GM18517 (cell line): ENCODE measurements at regions not wholly inside any gene's neighbourhood (a gene's known extent, or its start where the extent isn't known, plus 50 kb on each side); places are given as distances from the start of the nearest gene placed in this dataset.
"Not testable (repeated sequence)": the region's sequence is repeated elsewhere in the genome, so short reads cannot be mapped to it uniquely, and the experiment has no call there.

Experiments used
- ATAC-seq: cut with Tn5 transposase; IDR thresholded peaks from one replicate; pipeline ENCODE4 v1.9.1; 2021; ENCODE audit warnings: mild to moderate bottlenecking, moderate library complexity; ENCODE audit not compliant: unreplicated experiment

DNA sequence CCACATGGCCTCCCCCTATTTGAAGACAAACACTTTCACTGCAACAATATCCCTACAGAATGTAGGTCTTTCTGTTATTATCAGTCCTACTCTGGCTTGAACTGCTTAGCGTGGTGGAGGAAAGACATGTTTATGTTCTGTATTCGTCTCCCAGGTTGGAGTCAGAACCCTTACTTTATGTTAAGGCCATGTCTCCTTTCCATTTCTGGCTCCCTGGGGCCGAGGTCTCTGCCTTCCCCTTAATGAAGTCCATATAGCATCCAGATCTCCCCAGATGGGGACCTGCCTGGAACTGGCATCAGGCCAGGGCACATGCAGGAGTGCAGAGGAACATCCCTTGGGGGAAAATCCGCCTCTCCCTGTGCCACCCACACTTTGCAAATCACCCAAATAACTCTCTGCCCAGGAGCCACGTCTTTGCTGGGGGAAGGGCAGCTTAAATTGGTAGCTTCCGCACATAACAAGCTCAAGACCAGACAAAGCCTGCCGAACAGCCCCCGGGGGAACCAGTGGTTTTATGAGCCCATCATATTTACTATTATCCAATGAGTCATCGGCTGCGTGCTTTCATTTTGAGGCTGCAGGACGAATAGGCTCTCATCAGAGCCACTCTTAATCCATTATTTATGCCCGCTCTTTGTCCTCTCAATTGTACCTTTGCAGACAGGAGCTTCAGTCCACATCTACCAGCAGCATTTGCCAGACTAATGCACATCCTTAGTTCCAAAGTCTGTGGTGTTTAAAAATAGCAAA, 237.0 kb downstream of the UACA start:
- ATAC-seq = no peak

DNA sequence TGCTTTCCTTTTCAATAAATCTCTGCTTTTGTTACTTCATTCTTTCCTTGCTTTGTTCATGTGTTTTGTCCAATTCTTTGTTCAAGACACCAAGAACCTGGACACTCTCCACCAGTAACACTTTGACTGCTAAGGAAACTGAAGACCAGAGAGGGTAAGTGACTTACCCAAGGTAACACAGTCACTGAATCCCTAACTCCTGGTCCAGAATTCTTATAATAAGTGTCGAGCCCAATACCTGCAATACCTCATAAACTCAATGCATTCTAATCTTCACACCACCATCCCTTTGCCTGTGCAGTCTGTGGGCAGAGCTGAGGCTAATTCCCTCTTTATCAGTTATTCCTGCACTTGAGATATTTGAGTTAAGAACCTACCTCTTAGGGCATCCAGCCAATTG, 237.8 kb downstream of the UACA start:
- ATAC-seq = no peak

DNA sequence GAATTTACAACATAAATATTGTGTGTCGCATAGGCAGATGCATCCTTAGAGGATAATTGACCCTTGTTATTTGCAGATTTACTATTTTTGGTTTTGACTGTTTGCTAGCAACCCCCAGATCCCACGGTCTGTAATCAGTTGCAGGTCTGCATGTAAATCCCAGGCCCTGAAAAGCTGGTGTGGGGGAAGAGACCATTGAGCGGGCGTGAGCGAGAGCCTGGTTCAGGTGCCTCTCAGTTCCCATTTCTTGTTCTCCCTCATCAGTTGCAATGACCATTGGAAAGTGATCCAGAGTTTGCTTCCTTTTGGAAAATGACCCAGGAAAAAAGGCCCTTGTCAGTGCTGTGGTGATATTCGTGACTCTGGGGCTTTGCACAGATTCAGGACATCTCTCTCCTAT, 238.9 kb downstream of the UACA start:
- no peak for ATAC-seq

DNA sequence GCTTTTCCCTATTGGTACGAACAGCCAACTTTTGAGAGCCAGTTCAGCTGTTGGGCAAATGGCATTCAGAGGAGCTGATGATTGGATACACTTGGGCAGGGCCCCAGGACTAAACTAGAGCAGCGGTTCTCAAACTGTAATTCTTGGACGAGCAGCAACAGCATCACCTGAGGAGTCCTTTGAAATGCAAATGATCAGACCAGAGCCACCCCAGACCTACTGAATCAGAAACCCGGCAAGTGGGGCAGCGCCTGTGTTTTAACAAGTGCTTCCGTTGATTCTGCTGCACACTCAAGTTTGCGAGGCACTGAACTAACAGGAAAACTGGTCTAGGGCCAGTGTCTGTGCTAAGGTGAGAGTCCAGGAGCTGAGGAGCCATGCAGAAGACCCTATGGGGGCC, 239.7 kb downstream of the UACA start:
- ATAC-seq = no peak

DNA sequence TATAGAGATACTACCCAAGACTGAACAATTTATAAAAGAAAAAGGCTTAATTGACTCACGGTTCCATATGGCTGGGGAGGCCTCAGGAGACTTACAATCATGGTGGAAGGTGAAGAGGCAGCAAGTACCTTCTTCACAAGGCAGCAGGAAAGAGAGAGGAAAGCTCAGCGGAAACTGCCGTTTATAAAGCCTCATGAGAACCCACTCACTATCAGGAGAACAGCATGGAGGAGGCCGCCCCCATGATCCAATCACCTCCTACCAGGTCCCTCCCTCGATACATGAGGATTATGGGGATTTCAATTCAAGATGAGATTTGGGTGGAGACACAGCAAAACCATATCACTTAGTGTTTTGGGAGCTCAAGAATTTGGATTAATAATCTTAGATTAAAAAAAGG, 240.2 kb downstream of the UACA start:
- no peak for ATAC-seq

DNA sequence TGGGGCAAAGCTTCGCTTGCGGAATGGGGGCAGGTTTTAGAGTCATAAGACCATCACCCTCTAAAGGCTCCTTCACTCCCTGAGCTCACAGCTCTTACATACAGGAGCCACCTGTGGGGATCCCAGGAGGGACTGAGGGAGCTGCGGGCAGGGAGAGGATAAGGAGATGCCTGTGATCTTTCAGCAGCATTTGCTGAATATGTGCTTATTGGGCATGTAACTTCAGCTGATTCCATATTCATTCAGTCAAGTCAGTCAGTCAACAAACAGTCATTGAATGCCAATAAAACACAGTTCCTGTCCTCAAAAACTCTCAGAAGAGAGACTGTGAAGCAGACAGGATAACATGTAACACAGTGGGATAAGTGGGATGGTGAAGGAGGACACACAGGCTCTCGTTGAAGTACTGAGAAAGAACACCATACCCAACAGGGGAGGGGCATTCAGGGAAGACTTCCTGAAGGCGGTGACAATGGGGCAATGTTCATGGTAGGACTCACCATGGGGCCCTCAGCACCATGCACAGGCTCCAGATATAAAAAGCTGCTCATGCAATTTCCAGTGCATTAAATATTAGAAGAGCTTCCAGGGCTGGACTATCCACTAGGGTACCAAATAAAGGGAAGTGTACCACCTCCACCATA, 240.9 kb downstream of the UACA start:
- no peak for ATAC-seq

DNA sequence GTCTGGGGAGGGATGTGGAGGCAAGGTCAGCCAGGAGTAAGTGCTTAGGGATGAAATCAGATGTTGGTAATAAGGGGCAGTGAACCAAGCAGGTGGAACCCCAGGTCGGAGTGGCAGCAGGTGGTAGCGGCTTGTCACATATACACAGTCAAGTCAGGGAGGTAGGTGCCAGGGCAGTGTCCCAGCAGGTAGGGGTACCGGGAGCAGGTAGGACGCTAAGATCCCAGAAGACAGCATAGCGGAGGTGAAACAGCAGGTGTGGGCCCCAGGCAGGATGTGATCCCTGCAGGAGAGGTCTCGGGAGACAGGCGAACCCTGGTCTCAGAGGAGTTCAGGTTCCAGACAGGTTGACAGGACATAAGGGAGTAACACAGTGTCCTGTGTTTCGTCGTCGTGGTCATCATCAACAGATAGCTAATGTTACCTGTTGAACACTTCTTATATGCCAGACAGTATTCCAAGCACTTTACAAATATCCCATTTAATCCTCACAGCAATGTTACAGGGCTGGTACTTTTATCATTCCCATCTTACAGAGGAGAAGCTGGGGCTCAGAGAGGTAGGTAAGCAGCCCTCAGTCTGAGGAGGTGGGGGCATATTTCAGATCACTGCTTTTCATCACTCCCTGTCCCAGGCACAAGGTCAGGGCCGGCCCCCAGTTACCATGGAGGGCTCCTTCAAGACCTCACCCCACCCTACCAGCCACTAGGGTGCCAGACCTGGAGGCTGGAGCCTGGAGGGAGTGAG, 241.6 kb downstream of the UACA start:
- no peak for ATAC-seq

DNA sequence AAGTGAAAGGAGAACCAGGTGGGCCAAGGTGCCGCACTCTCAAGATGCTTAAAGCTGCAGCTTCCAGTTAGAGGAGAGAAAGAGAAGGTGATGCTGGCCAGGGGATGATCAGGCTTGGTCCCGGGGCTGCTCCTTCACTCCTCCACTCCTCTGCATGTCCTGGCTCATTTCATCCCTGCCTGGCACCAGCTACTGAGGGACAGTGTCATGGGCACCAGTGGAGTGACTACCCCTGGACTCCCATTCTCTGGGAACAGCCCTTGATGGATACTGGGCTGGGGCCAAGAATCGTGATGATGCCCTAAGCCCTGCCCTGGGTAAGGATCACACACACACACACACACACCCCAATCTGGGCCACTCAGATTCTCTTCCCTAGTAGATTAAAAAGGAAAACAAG, 243.7 kb downstream of the UACA start:
- ATAC-seq = no peak

DNA sequence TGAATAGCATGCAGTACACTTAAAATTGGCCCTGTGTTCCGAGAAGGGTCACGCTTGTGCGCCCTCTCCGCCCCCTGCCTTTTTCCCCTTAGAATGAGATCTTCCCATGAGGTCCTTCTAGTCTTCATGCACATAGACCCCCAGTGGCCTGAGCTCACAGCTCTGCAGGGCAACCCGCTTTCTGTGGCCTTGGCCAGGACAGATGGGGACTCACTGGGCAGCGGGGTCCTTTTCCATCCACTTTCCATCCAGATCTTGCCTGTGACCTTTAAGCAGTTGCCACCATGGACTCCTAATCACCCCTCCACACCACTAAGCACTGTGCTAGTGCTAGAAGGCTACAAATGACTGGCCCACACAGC, 244.4 kb downstream of the UACA start:
- no peak for ATAC-seq

DNA sequence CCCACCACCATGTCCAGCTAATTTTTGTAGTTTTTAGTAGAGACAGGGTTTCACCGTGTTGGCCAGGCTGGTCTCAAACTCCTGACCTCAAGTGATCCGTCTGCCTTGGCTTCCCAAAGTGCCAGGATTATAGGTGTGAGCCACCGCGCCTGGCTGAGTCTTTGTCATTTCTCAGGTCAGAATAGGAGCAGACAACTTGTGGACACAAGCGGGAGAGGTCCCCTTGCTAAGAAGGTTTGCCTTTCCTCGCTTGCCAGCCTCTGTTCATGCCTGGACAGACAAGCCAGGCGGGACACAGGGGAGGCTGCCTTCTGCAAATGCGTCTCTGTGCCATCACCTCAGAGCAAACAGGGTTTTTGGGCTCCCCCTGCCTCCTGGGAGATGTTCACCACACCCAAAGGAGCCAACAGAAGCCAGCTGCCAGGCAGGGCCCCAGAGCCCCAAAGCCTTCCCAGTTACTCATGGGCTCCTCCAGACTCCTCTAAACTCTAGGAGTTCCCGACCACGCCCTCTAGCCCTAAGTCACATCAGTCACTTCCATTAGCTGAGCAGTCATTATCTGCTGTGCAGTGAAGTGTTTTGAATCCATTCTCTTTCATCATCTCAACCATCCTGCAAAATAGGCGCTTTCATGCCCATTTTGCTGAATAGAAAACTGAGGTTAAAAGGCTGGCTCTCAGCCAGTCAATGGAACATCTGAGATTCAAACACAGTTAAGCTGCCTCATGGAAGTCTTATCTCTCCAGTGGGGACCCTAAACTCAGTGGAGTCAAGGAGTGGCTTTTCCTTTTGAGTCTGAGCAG, 245.0 kb downstream of the UACA start:
- no peak for ATAC-seq

DNA sequence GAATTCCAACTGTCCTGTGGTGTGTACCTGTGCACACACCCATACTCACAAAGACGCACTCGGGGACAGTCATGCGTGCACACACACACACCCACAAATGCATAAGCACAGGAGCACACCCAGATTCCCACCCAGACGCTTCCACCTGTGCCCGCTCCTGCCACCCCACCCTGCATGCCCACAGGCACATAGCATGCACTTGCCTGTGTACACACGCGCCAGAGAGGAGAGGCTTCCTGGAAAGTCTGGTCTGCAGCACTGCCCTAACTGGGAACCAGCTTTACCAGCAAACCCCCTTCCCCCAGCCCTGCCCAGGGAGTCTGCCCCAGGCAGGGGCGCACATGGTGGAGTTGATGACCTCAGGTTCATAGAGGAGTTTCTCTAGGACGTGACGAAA, 246.2 kb downstream of the UACA start:
- ATAC-seq = no peak

DNA sequence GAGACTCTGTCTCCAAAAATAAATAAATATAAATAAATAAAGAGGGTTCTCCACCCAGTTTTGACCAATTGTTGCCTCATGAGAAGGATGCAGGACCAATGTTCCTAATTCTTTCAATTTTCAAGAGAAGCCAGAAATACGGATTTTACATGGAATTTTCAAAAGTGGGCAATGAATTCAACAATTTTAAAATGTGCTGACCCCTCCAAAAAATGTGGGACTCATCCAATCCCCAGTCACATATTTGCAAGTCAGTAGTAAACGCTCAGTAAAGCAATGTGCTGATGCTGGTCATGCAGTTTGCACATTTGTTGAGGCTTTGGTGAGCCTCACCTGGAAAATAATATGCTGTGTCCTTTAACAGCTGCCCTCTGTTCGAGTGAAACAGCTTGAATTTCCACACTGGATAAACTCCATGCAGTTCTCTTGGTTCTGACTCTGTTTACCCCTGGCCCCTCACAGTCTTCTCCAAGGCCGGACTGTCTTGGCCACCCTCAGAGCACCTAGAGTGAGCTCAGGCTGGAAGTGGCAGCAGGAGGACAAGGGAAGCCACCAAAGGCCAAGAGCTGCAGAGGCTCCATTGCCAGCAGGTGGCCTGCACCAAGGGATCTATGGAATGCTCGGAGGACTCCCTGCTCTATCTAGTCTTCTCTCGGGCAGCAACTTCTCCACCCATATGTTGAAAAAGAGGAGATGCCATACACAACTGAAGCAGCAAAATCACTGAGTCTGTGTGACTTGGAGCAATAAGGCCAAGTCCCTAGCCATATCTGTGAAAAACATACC, 246.8 kb downstream of the UACA start:
- no peak for ATAC-seq

DNA sequence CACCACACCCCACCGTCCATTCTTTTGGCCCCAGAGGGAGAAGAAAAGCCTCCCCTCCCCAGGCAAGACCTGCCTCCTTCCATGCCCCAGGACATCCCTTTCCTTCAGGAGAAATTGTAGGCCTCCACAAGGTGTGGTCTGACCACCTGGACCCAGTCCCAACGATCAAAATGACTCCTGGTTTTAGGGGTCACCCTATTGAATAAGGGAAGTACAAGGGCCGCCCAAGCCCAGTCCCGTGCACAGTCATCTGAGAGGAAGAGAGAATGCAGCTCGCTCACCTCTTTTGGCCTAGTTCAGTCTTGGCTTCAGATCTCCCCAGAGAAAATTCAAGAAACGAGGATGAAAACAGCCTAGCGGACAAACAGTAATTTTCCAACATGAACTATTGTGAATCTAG, 249.1 kb downstream of the UACA start:
- no peak for ATAC-seq

DNA sequence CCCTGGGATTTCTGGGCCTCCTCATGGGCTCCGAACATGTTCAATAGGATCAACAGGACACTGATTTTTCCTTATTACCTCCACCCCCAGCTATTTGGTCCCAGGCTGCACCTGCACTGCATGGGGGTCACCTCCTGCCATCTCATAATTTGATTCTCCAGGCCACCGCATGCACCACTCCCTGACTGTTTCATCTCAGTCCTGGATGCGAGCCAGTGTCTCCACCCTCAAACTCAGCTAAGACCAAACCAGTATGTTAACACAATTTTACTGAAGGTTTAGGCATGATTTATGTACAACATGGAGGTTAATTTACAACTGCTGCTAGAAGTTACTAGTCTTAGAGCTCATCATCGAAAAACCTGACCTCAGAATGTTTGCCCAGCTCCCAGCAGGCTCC, 249.5 kb downstream of the UACA start:
- ATAC-seq = no peak

DNA sequence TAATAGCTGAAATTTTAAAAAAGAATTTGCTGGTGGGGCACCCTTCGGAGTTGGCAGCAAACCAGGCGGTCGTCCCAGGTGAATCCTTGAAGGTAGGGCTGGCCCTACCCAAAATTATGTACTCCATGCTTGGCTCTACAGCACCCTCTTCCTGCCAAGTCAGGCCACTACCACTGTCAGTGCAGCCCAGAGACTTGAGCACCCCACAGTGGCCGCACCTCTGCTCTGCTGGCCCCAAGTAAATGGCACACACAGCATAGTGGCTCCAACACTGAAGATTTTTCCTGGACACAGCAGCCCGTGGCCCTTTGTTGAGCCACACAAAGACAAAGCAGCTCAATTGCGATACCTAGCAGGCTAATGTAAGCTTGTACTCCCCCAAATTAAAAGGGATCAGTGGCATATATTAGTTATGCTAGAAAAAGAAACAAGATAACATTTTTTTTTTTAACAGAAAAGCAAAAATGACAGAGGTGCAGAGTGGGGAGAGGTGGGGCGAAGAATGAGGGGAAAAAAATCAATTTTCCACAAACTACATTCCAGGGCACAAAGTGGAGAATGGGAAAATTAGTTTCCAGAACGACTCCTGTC, 250.5 kb downstream of the UACA start:
- peak; percentile 62 for ATAC-seq

DNA sequence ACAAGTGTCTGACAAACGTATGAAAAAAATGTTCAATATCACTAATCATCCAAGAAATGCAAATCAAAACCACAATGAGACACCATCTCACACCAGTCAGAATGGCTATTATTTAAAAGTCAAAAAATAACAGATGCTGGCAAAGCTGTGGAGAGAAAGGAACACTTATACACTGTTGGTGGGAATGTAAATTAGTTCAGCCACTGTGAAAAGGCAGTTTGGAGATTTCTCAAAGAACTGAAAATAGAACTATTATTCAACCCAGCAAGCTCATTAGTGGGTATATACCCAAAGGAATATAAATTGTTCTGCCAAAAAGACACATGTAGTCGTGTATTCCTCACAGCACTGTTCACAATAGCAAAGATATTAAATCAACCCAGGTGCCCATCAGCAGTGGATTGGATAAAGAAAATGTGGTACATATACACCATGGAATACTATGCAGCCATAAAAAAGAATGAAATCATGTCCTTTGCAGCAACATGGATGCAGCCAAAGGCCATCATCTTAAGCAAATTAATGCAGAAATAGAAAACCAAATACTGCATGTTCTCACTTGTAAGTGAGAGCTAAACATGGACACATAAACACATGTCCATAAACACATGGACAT, 251.3 kb downstream of the UACA start:
- not testable (repeated sequence) for ATAC-seq

DNA sequence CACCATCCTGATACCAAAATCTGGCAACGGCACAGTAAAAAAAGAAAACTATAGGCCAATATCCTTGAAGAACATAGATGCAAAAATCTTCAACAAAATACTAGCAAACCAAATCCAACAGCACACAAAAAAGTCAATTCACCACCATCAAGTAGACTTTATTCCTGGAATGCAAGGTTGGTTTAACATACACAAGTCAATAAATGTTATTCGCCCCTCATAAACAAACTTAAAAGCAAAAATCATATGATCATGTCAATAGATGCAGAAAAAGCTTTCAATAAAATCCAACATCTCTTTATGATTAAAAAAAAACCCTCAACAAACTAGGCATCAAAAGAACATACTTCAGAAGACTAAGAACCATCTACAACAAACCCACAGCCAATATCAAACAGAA, 252.9 kb downstream of the UACA start:
- ATAC-seq = no peak

DNA sequence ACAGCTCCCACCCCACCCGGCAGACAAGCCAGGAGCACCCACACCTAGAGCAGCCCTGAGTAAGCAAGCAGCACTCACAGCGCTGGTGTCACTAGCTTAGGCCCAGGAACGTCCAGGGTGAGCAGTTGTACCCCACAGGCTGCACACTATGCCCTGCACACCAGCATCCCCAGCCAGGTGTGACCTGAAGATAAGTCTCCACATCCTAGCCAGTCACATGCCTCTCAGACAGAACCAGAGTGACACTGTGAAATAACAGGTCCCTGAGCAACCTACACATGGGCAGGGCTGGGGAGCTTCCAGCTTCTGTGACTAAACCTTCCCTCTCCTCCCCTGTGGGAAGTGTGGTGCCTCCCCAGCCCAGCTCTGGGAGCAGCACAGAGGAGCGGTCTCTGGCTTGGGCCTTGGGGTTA, 253.6 kb downstream of the UACA start:
- ATAC-seq = no peak

DNA sequence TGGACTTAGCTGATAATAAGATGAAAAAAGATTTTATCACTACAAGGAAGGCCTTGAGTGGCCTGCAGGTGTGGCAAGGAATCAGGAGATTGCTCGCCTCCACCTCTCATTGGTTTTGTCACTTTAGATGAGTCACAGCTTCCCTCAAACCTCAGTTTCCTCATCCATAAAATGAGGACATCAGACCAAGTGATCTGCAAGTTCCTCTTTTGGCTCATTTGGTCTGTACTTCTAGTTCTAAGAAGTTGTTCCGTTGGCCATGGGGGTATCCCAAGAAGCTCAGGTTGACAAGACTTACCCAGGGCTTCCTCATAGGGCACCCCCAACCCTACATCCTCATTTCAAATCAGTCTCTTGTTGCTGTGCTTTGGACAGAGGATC, 254.1 kb downstream of the UACA start:
- ATAC-seq = no peak
